ENCODE measurements at regions not wholly inside any gene's neighbourhood (a gene's known extent, or its start where the extent isn't known, plus 50 kb on each side); places are given as distances from the start of the nearest gene placed in this dataset.
"Not testable (repeated sequence)": the region's sequence is repeated elsewhere in the genome, so short reads cannot be mapped to it uniquely, and the experiment has no call there.

DNA sequence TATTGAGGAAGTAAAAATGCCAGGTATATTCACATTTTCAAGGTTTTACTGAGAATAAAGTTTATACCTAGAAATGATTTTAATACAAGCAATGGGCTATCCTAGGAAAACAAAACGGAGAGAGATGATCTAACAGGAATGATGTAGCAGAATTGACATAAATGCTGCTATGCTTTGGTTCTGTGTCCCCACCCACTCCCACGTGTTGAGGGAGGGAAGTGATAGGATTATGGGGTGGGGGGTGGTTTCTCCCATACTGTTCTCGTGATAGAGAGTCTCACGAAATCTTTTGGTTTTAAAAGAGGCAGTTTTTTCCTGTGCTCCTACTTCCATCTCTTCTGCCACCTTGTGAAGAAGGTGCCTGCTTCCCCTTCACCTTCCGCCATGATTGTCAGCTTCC is 236.2 kb upstream of the ZNF337 start:
- H3K4me1 ChIP-seq (ENCODE audit: control insufficient read depth, insufficient read depth, low read length); H3K9ac ChIP-seq (ENCODE audit: low read length); H3K36me3 ChIP-seq (ENCODE audit: control insufficient read depth, insufficient read depth, low read length); H3K27me3 ChIP-seq (ENCODE audit: control insufficient read depth, insufficient read depth, low read length); H3K27ac ChIP-seq (ENCODE audit: low read depth, low read length); H3K4me3 ChIP-seq (ENCODE audit: low read length): not testable (repeated sequence)

- H3K4me1 ChIP-seq (ENCODE audit: control insufficient read depth, insufficient read depth, low read length); H3K4me3 ChIP-seq (ENCODE audit: low read length); H3K27ac ChIP-seq (ENCODE audit: low read depth, low read length); H3K36me3 ChIP-seq (ENCODE audit: control insufficient read depth, insufficient read depth, low read length); H3K27me3 ChIP-seq (ENCODE audit: control insufficient read depth, insufficient read depth, low read length); H3K9ac ChIP-seq (ENCODE audit: low read length): not testable (repeated sequence)
These were observed 235.5 kb upstream of the ZNF337 start for GRCh38 chr20:25932170-25932569.

DNA sequence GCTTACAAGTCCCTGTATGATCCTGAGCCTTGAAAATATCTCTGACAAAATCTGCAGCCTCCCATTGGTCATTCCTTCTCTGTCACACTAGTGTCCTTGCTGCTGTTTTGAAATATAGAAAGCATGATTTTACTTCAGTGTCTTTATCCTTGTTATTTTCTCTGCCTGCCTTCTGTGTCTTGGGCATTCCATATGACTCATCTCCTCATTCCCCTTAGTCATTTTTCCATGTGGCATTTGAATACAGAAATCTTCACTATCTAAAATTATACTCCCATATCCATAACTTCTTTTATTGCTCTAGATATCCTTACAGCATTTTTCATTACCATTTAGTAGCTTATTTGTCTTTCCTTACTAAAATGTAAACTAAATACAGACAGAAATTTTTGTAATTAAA is 205.7 kb upstream of the ZNF337 start:
- not testable (repeated sequence) for H3K9ac ChIP-seq (ENCODE audit: low read length); H3K27me3 ChIP-seq (ENCODE audit: control insufficient read depth, insufficient read depth, low read length); H3K4me1 ChIP-seq (ENCODE audit: control insufficient read depth, insufficient read depth, low read length); H3K36me3 ChIP-seq (ENCODE audit: control insufficient read depth, insufficient read depth, low read length); H3K27ac ChIP-seq (ENCODE audit: low read depth, low read length); H3K4me3 ChIP-seq (ENCODE audit: low read length)

DNA sequence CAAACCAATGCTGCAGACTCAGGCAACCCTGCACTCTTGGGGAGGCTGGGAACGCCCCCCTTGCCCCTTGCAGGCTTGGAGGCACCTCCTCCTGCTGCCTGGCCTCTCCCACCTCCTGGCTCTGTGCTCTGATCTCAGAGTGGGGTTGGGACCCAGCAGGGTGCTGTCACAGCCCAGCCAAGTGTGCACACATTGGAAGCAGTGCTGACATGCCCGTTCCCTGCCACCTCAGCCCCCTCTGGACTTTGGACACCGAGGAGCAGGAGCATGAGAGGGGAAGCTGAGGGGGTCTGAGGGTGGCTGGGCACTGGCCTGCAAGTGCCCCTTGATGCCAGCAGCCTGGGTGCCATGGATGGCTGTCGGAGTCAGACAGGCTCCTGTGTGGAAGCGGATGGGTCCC is 202.0 kb upstream of the ZNF337 start:
- not testable (repeated sequence) for H3K36me3 ChIP-seq (ENCODE audit: control insufficient read depth, insufficient read depth, low read length); H3K9ac ChIP-seq (ENCODE audit: low read length); H3K4me3 ChIP-seq (ENCODE audit: low read length); H3K27me3 ChIP-seq (ENCODE audit: control insufficient read depth, insufficient read depth, low read length); H3K4me1 ChIP-seq (ENCODE audit: control insufficient read depth, insufficient read depth, low read length); H3K27ac ChIP-seq (ENCODE audit: low read depth, low read length)

DNA sequence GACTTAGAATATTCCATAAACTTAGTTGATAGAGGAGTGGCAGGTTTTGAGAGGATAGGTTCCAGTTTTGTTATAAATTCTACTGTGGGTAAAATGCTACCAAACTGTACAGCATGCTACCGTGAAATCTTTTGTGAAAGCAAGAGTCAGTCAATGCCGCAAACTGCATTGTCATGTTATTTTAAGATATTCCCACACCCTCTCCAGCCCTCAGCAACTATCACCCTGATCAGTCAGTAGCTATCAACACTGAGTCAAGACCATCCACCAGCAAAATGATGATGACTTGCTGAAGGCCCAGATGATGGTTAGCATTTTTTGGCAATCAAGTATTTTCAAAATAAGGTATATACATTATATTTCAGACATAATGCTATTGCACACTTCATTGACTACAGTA is 182.4 kb upstream of the ZNF337 start:
- H3K27me3 ChIP-seq (ENCODE audit: control insufficient read depth, insufficient read depth, low read length); H3K4me1 ChIP-seq (ENCODE audit: control insufficient read depth, insufficient read depth, low read length); H3K4me3 ChIP-seq (ENCODE audit: low read length); H3K27ac ChIP-seq (ENCODE audit: low read depth, low read length); H3K36me3 ChIP-seq (ENCODE audit: control insufficient read depth, insufficient read depth, low read length); H3K9ac ChIP-seq (ENCODE audit: low read length): not testable (repeated sequence)

- not testable (repeated sequence) for H3K27me3 ChIP-seq (ENCODE audit: control insufficient read depth, insufficient read depth, low read length); H3K27ac ChIP-seq (ENCODE audit: low read depth, low read length); H3K9ac ChIP-seq (ENCODE audit: low read length); H3K4me1 ChIP-seq (ENCODE audit: control insufficient read depth, insufficient read depth, low read length); H3K36me3 ChIP-seq (ENCODE audit: control insufficient read depth, insufficient read depth, low read length)
- H3K4me3 ChIP-seq (ENCODE audit: low read length) = peak overlapping the region; percentile 53
These were observed 172.0 kb upstream of the ZNF337 start for GRCh38 chr20:25868650-25868979.

DNA sequence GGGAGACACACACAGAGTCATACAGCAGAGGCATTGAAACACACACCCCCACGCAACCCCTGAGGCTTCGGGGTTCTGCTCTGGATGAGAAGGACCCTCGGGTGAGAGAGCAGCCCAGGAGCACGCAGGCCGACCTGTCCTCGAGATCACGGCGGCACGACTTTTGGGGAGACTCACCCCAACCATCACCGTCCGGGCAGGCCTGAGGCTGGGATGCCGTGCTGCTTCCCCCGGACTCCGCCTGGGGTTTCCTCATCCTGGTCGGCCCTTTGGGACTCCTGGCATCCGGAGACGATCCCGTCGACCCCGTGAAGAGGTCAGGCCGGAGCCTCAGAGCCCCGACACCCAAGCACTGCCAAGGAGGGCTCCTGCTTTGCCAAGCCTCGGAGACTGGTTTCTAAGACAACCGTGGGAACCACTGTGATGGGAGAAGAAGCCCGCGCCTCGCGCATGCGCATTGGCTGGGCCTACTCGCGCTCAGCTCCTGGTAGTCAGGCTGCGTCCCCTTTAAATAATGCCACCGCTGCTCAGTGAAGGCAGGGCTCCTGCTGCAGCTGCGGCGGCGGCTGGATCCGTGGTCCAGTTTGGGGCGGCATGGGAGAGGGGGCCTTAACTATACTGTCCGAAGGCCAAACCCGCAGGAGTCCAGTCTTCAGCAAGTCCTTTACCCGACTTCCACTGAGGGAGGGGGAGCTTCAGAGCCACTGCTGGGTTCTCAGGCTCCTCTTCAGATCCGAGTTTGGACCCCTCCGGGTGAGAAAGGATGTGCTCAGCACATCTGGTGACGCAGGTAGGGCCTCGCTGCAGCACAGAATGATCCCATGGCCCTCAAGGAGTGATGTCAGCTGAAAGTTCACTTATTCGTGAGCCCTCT is 171.4 kb upstream of the ZNF337 start:
- H3K27me3 ChIP-seq (ENCODE audit: control insufficient read depth, insufficient read depth, low read length) = peaks cover 6% of the 10 kb centered on the region
- H3K9ac ChIP-seq (ENCODE audit: low read length) = no peak overlapping the region
- no peaks in the 10 kb centered on the region for H3K36me3 ChIP-seq (ENCODE audit: control insufficient read depth, insufficient read depth, low read length)
- no peak overlapping the region for H3K27ac ChIP-seq (ENCODE audit: low read depth, low read length)
- H3K4me3 ChIP-seq (ENCODE audit: low read length) = peak overlapping the region; percentile 53
- peaks cover 4% of the 10 kb centered on the region for H3K4me1 ChIP-seq (ENCODE audit: control insufficient read depth, insufficient read depth, low read length)

DNA sequence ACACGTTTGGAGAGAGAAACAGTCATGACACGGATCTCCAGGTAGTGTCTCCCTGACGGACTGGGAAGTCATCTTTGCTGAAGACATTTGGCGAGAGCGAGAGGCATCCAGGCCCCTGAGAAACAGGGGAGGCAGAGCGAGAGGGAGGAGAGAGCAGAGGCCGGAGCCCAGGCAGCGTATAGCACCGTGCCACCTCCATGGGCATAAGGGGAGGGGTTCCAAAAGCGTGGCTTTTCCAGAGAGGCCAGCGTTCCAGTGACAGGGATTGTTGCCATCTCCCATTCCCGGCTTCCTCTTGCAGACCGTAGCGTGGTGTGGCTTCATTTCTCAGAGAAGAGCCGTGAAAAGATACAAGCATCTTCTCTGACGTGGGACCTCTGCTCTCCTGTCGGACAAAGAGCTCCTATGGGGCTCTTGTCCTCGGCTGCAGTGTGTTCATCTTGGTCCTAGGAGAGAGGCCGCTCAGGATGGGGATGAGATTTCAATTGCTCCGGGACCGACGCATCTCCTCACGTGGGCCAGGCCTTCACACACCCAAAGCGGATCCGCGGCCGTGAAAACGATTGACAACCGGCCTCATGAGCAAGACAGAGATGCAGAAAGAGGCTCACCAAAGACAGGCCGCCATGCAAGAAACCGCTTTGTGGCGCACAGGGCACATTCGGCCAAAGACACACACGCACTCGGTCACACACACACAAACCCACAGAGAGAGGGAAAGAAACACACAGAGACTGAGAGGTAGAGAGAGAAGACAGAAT is 170.5 kb upstream of the ZNF337 start:
- not testable (repeated sequence) for H3K9ac ChIP-seq (ENCODE audit: low read length); H3K4me1 ChIP-seq (ENCODE audit: control insufficient read depth, insufficient read depth, low read length)

DNA sequence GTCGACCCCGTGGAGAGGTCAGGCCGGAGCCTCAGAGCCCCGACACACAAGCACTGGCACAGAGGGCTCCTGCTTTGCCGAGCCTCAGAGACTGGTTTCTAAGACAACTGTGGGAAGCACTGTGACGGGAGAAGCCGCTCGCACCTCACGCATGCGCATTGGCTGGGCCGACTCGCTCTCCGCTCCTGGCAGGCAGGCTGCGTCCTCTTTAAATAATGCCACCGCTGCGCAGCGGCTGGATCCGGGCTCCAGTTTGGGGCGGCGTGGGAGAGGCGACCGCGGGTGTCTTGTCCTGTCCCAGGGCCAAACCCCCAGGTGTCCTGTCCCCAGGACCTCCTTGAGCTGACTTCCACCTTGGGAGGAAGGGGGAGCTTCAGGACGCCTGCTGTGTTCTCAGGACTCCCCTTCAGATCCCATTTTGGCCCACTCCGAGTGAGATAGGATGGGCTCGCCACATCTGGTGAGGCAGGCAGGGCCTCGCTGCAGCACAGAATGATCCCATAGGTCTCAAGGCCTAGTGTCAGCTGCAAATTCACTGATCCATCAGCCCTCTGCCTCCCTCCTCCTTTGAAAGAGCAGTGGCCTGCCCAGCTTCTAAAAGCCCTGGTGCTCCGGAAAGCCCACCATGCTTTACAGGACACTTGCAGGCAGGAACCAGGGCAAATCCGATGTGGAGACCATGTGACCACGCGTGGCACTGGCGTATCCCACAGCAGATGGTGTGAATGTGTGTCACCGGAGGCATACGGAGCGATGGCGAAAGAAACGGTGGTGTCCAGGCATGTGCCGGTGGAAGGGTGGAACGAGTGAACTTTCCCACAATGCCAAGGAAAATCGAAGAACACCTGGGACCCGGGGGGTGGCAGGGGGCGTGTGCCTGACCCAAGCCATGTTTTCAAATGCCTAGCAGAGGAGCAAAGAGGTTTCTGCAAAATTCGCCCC is 169.3 kb upstream of the ZNF337 start:
- peaks cover 10% of the 10 kb centered on the region for H3K4me1 ChIP-seq (ENCODE audit: control insufficient read depth, insufficient read depth, low read length)
- peaks cover 6% of the 10 kb centered on the region for H3K27me3 ChIP-seq (ENCODE audit: control insufficient read depth, insufficient read depth, low read length)
- H3K9ac ChIP-seq (ENCODE audit: low read length) = no peak overlapping the region
- peak overlapping the region; percentile 65 for H3K4me3 ChIP-seq (ENCODE audit: low read length)
- no peak overlapping the region for H3K27ac ChIP-seq (ENCODE audit: low read depth, low read length)
- no peaks in the 10 kb centered on the region for H3K36me3 ChIP-seq (ENCODE audit: control insufficient read depth, insufficient read depth, low read length)

More for the DNA sequence above, 170.5 kb upstream of the ZNF337 start:
- not testable (repeated sequence) for H3K4me3 ChIP-seq (ENCODE audit: low read length); H3K27ac ChIP-seq (ENCODE audit: low read depth, low read length); H3K36me3 ChIP-seq (ENCODE audit: control insufficient read depth, insufficient read depth, low read length); H3K27me3 ChIP-seq (ENCODE audit: control insufficient read depth, insufficient read depth, low read length)

DNA sequence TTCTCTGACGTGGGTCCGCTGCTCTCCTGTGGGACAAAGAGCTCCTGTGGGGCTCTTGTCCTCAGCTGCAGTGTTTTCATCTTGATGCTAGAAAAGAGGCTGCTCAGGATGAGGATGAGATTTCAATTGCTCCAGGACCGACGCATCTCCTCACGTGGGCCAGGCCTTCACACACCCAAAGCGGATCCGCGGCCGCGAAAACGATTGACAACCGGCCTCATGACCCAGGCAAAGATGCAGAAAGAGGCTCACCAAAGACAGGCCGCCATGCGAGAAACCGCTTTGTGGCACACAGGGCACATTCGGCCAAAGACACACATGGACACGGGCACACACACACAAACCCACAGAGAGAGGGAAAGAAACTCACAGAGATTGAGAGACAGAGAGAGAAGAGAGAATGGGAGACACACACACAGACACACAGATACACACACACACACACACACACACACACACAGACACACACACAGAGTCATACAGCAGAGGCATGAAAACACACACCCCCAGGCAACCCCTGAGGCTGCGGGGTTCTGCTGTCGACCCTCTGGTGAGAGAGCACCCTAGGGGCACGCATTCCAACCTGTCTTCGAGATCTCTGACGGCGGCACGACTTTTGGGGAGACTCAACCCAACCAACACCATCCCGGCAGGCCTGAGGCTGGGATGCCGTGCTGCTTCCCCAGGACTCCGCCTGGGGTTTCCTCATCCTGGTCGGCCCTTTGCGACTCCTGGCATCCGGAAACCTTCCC is 168.5 kb upstream of the ZNF337 start:
- not testable (repeated sequence) for H3K9ac ChIP-seq (ENCODE audit: low read length); H3K27ac ChIP-seq (ENCODE audit: low read depth, low read length); H3K36me3 ChIP-seq (ENCODE audit: control insufficient read depth, insufficient read depth, low read length); H3K4me1 ChIP-seq (ENCODE audit: control insufficient read depth, insufficient read depth, low read length)
- Histone ChIP-seq H3K4me3 (ENCODE audit: low read length) (peak overlapping the region; percentile 65), H3K27me3 (ENCODE audit: control insufficient read depth, insufficient read depth, low read length) (peaks cover 11% of the 10 kb centered on the region)

DNA sequence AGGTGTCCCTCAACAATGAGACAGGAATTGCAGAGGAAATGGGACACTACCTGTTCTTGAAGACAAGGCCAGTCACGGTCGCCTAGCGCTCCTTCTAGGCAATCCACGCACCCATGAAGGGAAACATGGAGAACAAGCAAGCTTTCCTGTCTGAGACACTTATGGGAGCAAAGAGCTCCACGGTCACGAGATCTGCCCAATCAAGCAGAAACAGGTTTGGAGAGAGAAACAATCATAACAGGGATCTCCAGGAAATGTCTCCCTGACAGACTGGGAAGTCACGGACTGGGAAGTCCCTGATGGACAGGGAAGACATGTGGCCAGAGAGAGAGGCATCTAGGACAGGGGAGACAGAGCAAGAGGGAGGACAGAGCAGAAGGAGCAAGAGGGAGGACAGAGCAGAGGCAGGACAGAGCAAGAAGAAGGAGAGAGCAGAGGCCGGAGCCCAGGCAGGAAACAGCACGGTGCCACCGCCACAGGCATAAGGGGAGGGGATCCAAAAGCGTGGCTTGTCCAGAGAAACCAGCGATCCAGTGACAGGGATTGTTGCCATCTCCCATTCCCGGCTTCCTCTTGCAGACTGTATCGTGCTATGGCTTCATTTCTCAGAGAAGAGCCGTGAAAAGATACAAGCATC is 167.8 kb upstream of the ZNF337 start:
- Histone ChIP-seq H3K27ac (ENCODE audit: low read depth, low read length) (no peak overlapping the region), H3K27me3 (ENCODE audit: control insufficient read depth, insufficient read depth, low read length) (peaks cover 13% of the 10 kb centered on the region), H3K9ac (ENCODE audit: low read length) (no peak overlapping the region), H3K4me3 (ENCODE audit: low read length) (no peak overlapping the region), H3K36me3 (ENCODE audit: control insufficient read depth, insufficient read depth, low read length) (no peaks in the 10 kb centered on the region), H3K4me1 (ENCODE audit: control insufficient read depth, insufficient read depth, low read length) (peaks cover 10% of the 10 kb centered on the region)
